Esophagus squamous epithelium (tissue), 5 donors: ENCODE measurements at regions not wholly inside any gene's neighbourhood (a gene's known extent, or its start where the extent isn't known, plus 50 kb on each side); places are given as distances from the start of the nearest gene placed in this dataset.
A peak's percentile ranks its signal among the peaks of the same experiment; 100 is the strongest.

Source experiments
- DNase-seq: peaks from one replicate; lab custom pipeline; 2025; lab: John Stamatoyannopoulos, UW
- H3K27ac ChIP-seq, 4 donors: fragments of 200-600 bp; sonication (generic); one replicate each; pipeline ENCODE4 v1.5.1; 2016 to 2019; ENCODE audit warnings: mild to moderate bottlenecking in 1 of 4
- H3K27me3 ChIP-seq, 4 donors: fragments of 200-600 bp; sonication (generic); 1 replicate in 3 of 4; 2 replicates in 1 of 4; pipeline versions ENCODE4 v1.5.1 to v1.6.0; 2017 to 2021; ENCODE audit warnings: antibody characterized with exemption in 1 of 4
- H3K36me3 ChIP-seq, 3 donors: fragments of 200-600 bp; sonication (generic); one replicate each; pipeline ENCODE4 v1.5.1; 2016 to 2019
- H3K4me1 ChIP-seq, 3 donors: fragments of 200-600 bp; sonication (generic); one replicate each; pipeline ENCODE4 v1.5.1; 2017 to 2019
- H3K4me3 ChIP-seq, 4 donors: fragments of 200-600 bp; sonication (generic); 1 replicate in 3 of 4; 2 replicates in 1 of 4; pipeline ENCODE4 v1.5.1; 2016 to 2019; ENCODE audit warnings: mild to moderate bottlenecking in 2 of 4, moderate library complexity in 1 of 4
- H3K9me3 ChIP-seq, 3 donors: fragments of 200-600 bp; sonication (generic); one replicate each; pipeline ENCODE4 v1.5.1; 2016 to 2019
- CTCF ChIP-seq, 6 experiments: fragments of 450-650 bp in 4 of 6; fragments of 200-600 bp in 2 of 6; sonication (generic) in 2 of 6; IDR thresholded peaks; one replicate each; pipeline ENCODE4 v1.5.1; 2016 to 2019; ENCODE audit warnings: antibody characterized with exemption in 6 of 6, mild to moderate bottlenecking in 4 of 6, moderate library complexity in 4 of 6
- POLR2A ChIP-seq, 4 donors: fragments of 450-650 bp; IDR thresholded peaks; one replicate each; pipeline ENCODE4 v1.6.1; 2017; ENCODE audit warnings: antibody characterized with exemption in 4 of 4, mild to moderate bottlenecking in 4 of 4, moderate library complexity in 3 of 4
- WGBS, 2 donors: methylation state at CpG; one replicate each; pipeline ENCODE4 v1.1.5; 2018; 5-methylcytosine and 5-hydroxymethylcytosine counted together
- intact Hi-C: fragments of 100-400 bp; cut with DNase I; formaldehyde crosslinking; loops from one replicate; pipeline ENCODE4 v1.15.0; 2022
- donor health status: DM: yes; HTN: yes; CAD: no.

GRCh38 chr20:40197691-40198090 lies 491.3 kb downstream of the MAFB start:
- Histone ChIP-seq H3K4me3 (no peak overlapping the region), H3K9me3 (no peaks in the 10 kb centered on the region), H3K27ac (peak overlapping the region in 1 of 4 donors; percentile 19), H3K4me1 (peaks cover 0 to 13% (median 0%) of the 10 kb centered on the region in 3 donors), H3K27me3 (no peaks in the 10 kb centered on the region), H3K36me3 (no peaks in the 10 kb centered on the region)
- DNase-seq = no peak
- WGBS, 2 donors = 48% methylated on average over 4 of the region's 4 CpGs
- intact Hi-C loops = no loop called here
- TF ChIP-seq POLR2A (IDR thresholded peaks at IDR 0.05) (no peak), CTCF (IDR thresholded peaks at IDR 0.05) (no peak)

GRCh38 chr20:40196846-40197436 lies 492.1 kb downstream of the MAFB start:
- Histone ChIP-seq H3K4me3 (no peak overlapping the region), H3K27me3 (no peaks in the 10 kb centered on the region), H3K4me1 (peaks cover 0 to 13% (median 0%) of the 10 kb centered on the region in 3 donors), H3K36me3 (no peaks in the 10 kb centered on the region), H3K27ac (no peak overlapping the region), H3K9me3 (no peaks in the 10 kb centered on the region)
- WGBS, 2 donors = 42 to 44% methylated on average over 2 of the region's 2 CpGs
- intact Hi-C loops = no loop called here
- no peak for DNase-seq
- TF ChIP-seq POLR2A (IDR thresholded peaks at IDR 0.05) (no peak), CTCF (IDR thresholded peaks at IDR 0.05) (no peak)

- no peak for DNase-seq
- H3K4me1 ChIP-seq = peaks cover 0 to 21% (median 0%) of the 10 kb centered on the region in 3 donors
- H3K36me3 ChIP-seq = no peaks in the 10 kb centered on the region
- intact Hi-C loops = no loop called here
- H3K4me3 ChIP-seq = no peak overlapping the region
- no peak for TF ChIP-seq CTCF (IDR thresholded peaks at IDR 0.05)
- TF ChIP-seq POLR2A (IDR thresholded peaks at IDR 0.05) = no peak
- 84 to 88% methylated on average over 6 of the region's 6 CpGs for whole genome bisulfite sequencing, 2 donors
- H3K27me3 ChIP-seq = no peaks in the 10 kb centered on the region
- no peak overlapping the region for H3K27ac ChIP-seq
- H3K9me3 ChIP-seq = no peaks in the 10 kb centered on the region
Observed at GRCh38 chr20:40195742-40196141, 493.3 kb downstream of the MAFB start.

GRCh38 chr20:40192529-40192928 lies 496.5 kb downstream of the MAFB start:
- no peak for TF ChIP-seq CTCF (IDR thresholded peaks at IDR 0.05)
- no peak for TF ChIP-seq POLR2A (IDR thresholded peaks at IDR 0.05)
- no peaks in the 10 kb centered on the region for H3K9me3 ChIP-seq
- H3K27ac ChIP-seq = no peak overlapping the region
- H3K27me3 ChIP-seq = no peaks in the 10 kb centered on the region
- H3K4me3 ChIP-seq = no peak overlapping the region
- H3K36me3 ChIP-seq = no peaks in the 10 kb centered on the region
- H3K4me1 ChIP-seq = peaks cover 0 to 16% (median 0%) of the 10 kb centered on the region in 3 donors
- intact Hi-C loops = no loop called here
- no peak for DNase-seq

GRCh38 chr20:40192081-40192480 lies 497.0 kb downstream of the MAFB start:
- TF ChIP-seq CTCF (IDR thresholded peaks at IDR 0.05) (no peak), POLR2A (IDR thresholded peaks at IDR 0.05) (no peak)
- DNase-seq = no peak
- Histone ChIP-seq H3K4me1 (peaks cover 0 to 14% (median 0%) of the 10 kb centered on the region in 3 donors), H3K9me3 (no peaks in the 10 kb centered on the region), H3K27me3 (no peaks in the 10 kb centered on the region), H3K27ac (no peak overlapping the region), H3K4me3 (no peak overlapping the region), H3K36me3 (no peaks in the 10 kb centered on the region)
- intact Hi-C loops = no loop called here
- 63 to 82% methylated on average over 4 of the region's 4 CpGs for WGBS, 2 donors
